Raji (cell line): ENCODE measurements at regions not wholly inside any gene's neighbourhood (a gene's known extent, or its start where the extent isn't known, plus 50 kb on each side); places are given as distances from the start of the nearest gene placed in this dataset.

Experiments
- POLR2A ChIP-seq: IDR thresholded peaks from 2 replicates; pipeline ENCODE4 v1.6.1; 2011; ENCODE audit warnings: low read depth, low read length, control low read depth; ENCODE audit not compliant: insufficient read depth

GRCh38 chr5:112686675-112687074, 51.0 kb upstream of the APC start:
- no peak for TF ChIP-seq POLR2A

DNA sequence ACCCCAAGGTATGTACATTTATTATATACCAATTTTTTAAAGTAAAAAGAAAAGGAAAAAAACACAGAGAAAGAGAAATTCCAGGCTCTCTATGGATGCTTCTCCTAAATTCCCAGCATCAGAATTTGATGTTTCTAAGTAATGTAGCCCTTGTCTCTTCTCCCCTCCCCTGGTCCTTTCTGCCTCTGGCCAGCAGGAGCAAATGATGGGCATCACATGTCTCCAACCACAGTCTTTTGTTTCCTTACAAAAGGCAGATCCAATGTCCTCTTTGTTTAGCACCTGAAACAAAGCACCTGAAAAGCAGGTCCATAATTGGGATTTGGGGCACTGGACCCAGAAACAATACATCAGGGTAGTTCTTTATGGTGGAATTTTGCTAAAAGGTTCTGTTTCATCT, 50.4 kb upstream of the APC start:
- no peak for TF ChIP-seq POLR2A
